ENCODE measurements at regions not wholly inside any gene's neighbourhood (a gene's known extent, or its start where the extent isn't known, plus 50 kb on each side); places are given as distances from the start of the nearest gene placed in this dataset.
"Not testable (repeated sequence)": the region's sequence is repeated elsewhere in the genome, so short reads cannot be mapped to it uniquely, and the experiment has no call there.

- DNase-seq: not testable (repeated sequence)
Observed at GRCh38 chr7:32816409-32816948, 75.1 kb downstream of the KBTBD2 start.

- not testable (repeated sequence) for DNase-seq
Observed at GRCh38 chr7:32814779-32815178, 76.8 kb downstream of the KBTBD2 start.

GRCh38 chr7:32809871-32810270, 81.7 kb downstream of the KBTBD2 start:
- DNase-seq: no peak

- DNase-seq: no peak
Observed at GRCh38 chr7:32809347-32809746, 82.2 kb downstream of the KBTBD2 start.

GRCh38 chr7:32803406-32804141, 88.0 kb downstream of the KBTBD2 start:
- no peak for DNase-seq

GRCh38 chr7:32802305-32802910, 89.2 kb downstream of the KBTBD2 start:
- DNase-seq: no peak

- DNase-seq: not testable (repeated sequence)
Observed at GRCh38 chr7:32793053-32793452, 98.5 kb downstream of the KBTBD2 start.

GRCh38 chr7:32790766-32791430, 100.7 kb downstream of the KBTBD2 start:
- not testable (repeated sequence) for DNase-seq

- not testable (repeated sequence) for DNase-seq
Observed at GRCh38 chr7:32789266-32789665, 102.3 kb downstream of the KBTBD2 start.

- DNase-seq: not testable (repeated sequence)
Observed at GRCh38 chr7:32788174-32788573, 103.4 kb downstream of the KBTBD2 start.

- DNase-seq: not testable (repeated sequence)
Observed at GRCh38 chr7:32785365-32785944, 106.1 kb downstream of the KBTBD2 start.

- not testable (repeated sequence) for DNase-seq
Observed at GRCh38 chr7:32779895-32780294, 111.7 kb downstream of the KBTBD2 start.

- no peak for DNase-seq
Observed at GRCh38 chr7:32779167-32779566, 112.4 kb downstream of the KBTBD2 start.

- DNase-seq: not testable (repeated sequence)
Observed at GRCh38 chr7:32777041-32777666, 114.4 kb downstream of the KBTBD2 start.

GRCh38 chr7:32776318-32776717, 115.2 kb downstream of the KBTBD2 start:
- not testable (repeated sequence) for DNase-seq

GRCh38 chr7:32775809-32776208, 115.8 kb downstream of the KBTBD2 start:
- DNase-seq: not testable (repeated sequence)

- DNase-seq: peak; percentile 28
Observed at GRCh38 chr7:32774541-32774951, 117.0 kb downstream of the KBTBD2 start.

- not testable (repeated sequence) for DNase-seq
Observed at GRCh38 chr7:32768866-32769510, 122.6 kb downstream of the KBTBD2 start.

- not testable (repeated sequence) for DNase-seq
Observed at GRCh38 chr7:32768338-32768737, 123.2 kb downstream of the KBTBD2 start.

GRCh38 chr7:32765649-32766251, 125.8 kb downstream of the KBTBD2 start:
- not testable (repeated sequence) for DNase-seq

GRCh38 chr7:32765185-32765584, 126.4 kb downstream of the KBTBD2 start:
- no peak for DNase-seq

Measured in skin of body (tissue), 1 donor.